ENCODE measurements at regions not wholly inside any gene's neighbourhood (a gene's known extent, or its start where the extent isn't known, plus 50 kb on each side); places are given as distances from the start of the nearest gene placed in this dataset.

GRCh38 chr2:5921081-5921642, 229.0 kb downstream of the SOX11 start:
- H4K91ac ChIP-seq (replicated peaks; ENCODE audit: insufficient read length, low read length), result no peak overlapping the region
- no peak overlapping the region for H2AK5ac ChIP-seq (ENCODE audit: low read depth, low read length)
- H3K36me3 ChIP-seq (ENCODE audit: control insufficient read depth in 2 of 4, insufficient read depth in 4 of 4, low read length in 3 of 4), result no peaks in the 10 kb centered on the region
- H3K14ac ChIP-seq (ENCODE audit: insufficient read length), result no peak overlapping the region
- H2BK120ac ChIP-seq (replicated peaks; ENCODE audit: low read depth, low read length), result no peak overlapping the region
- POLR2A ChIA-PET (ENCODE audit: partially characterized antibody), result interaction anchor here (0.7 kb wide), 1 partner anchor 12 kb away, joined by 3 read pairs; no protein-coding TSS in a partner anchor
- no peak overlapping the region for H4K5ac ChIP-seq (ENCODE audit: insufficient read length, low read depth, low read length)
- no peak overlapping the region for H4K8ac ChIP-seq (ENCODE audit: extremely low read depth, insufficient read depth, low read length)
- H4K20me1 ChIP-seq (replicated peaks in 1 of 2; ENCODE audit: control insufficient read depth in 1 of 2, insufficient read depth in 2 of 2, low read length in 2 of 2), result no peaks in the 10 kb centered on the region
- H2BK12ac ChIP-seq (ENCODE audit: low read depth, low read length), result no peak overlapping the region
- no peak overlapping the region for H2AFZ ChIP-seq (ENCODE audit: low read length)
- no peak overlapping the region for H2BK15ac ChIP-seq (ENCODE audit: low read length)
- no peak overlapping the region for H2BK5ac ChIP-seq (ENCODE audit: low read depth, low read length)
- no peak overlapping the region for H3K4ac ChIP-seq (replicated peaks; ENCODE audit: insufficient read length, low read depth, low read length)
- H3K4me2 ChIP-seq (ENCODE audit: insufficient read depth in 1 of 2, low read depth in 2 of 2, low read length in 2 of 2), result no peak overlapping the region
- H3K9ac ChIP-seq (replicated peaks in 1 of 4; ENCODE audit: extremely low read depth in 1 of 4, low read depth in 3 of 4, low read length in 3 of 4), result no peak overlapping the region
- no peak overlapping the region for H3K4me3 ChIP-seq (ENCODE audit: extremely low read depth in 1 of 4, insufficient read depth in 2 of 4, low read depth in 3 of 4, low read length in 4 of 4)
- 94% methylated on average over 6 of the region's 8 CpGs; no CpG with 5 or more reads in 1 of the 2 experiments for WGBS, 2 experiments (ENCODE audit: extremely low coverage in 1 of 2, insufficient coverage in 1 of 2, insufficient read length in 1 of 2, insufficient replicate concordance in 2 of 2, low coverage in 1 of 2, low lambda C conversion rate in 2 of 2, missing lambda C conversion rate in 1 of 2)
- H3K27ac ChIP-seq (ENCODE audit: low read depth, low read length), result no peak overlapping the region
- H3K27me3 ChIP-seq (replicated peaks in 1 of 4; ENCODE audit: control insufficient read depth in 3 of 4, extremely low read depth in 1 of 4, insufficient read depth in 3 of 4, low read length in 3 of 4), result no peaks in the 10 kb centered on the region
- H3K56ac ChIP-seq (replicated peaks; ENCODE audit: insufficient read length, low read depth, low read length), result no peak overlapping the region
- FAIRE-seq (no peak), DNase-seq (ENCODE audit: low read depth in 1 of 2, low spot score in 2 of 2) (no peak)
- H3K79me1 ChIP-seq (ENCODE audit: low read depth, low read length), result no peaks in the 10 kb centered on the region
- H3K23ac ChIP-seq (ENCODE audit: insufficient read length), result no peak overlapping the region
- no peaks in the 10 kb centered on the region; the same call in 1 of the 2 replicates for H3K23me2 ChIP-seq (ENCODE audit: low read depth, low read length)
- H3K9me3 ChIP-seq (ENCODE audit: insufficient read depth in 2 of 2, low read depth in 1 of 2, low read length in 1 of 2), result 0 out of 4 replicates have a peak, but pooled peaks cover 4 to 5% of the 10 kb centered on the region in 2 experiments
- no peak overlapping the region for H2BK20ac ChIP-seq (ENCODE audit: low read length)
- H3K18ac ChIP-seq (ENCODE audit: extremely low read depth, low read length), result no peak overlapping the region
- no peaks in the 10 kb centered on the region for H3K4me1 ChIP-seq (replicated peaks in 1 of 4; ENCODE audit: control insufficient read depth in 3 of 4, insufficient read depth in 4 of 4, low read length in 3 of 4)
- H3K79me2 ChIP-seq (ENCODE audit: control insufficient read depth in 1 of 2, insufficient read depth in 2 of 2, low read length in 2 of 2), result no peaks in the 10 kb centered on the region
- CTCF ChIA-PET (ENCODE audit: partially characterized antibody), result no interaction called here

All from H1 (cell line).